Stimulated activated CD8-positive, alpha-beta memory T cell treated with anti-CD3 and anti-CD28 coated beads, Interleukin-7, amount 100 ng/mL, for 24 hours (primary cell): ENCODE measurements at regions not wholly inside any gene's neighbourhood (a gene's known extent, or its start where the extent isn't known, plus 50 kb on each side); places are given as distances from the start of the nearest gene placed in this dataset.
A peak's percentile ranks its signal among the peaks of the same experiment; 100 is the strongest.
"Not testable (repeated sequence)": the region's sequence is repeated elsewhere in the genome, so short reads cannot be mapped to it uniquely, and the experiment has no call there.

Experiments used
- DNase-seq: peaks from one replicate; pipeline ENCODE4 v3.0.0-alpha.2; 2020; ENCODE audit warnings: low read depth

DNA sequence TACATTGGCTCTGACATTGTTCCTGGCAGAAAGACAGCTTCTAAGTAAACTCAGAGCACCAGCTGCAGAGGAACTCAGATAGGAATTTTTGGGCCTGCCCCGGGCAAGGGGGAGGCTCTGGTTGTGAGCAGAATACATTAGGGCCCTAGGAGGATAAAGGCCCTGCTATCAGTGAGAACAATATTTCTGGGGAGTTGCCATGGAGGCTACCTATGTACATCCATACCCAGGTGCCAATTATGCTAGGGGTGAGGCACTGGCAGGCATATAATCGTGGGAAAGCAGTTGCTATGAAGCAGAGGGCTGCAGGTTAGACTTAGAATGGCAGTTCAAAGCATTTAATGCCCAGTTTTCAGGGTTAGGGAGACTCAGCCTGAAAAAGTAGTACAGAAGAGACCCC, 273.5 kb upstream of the EDA2R start:
- no peak for DNase-seq

DNA sequence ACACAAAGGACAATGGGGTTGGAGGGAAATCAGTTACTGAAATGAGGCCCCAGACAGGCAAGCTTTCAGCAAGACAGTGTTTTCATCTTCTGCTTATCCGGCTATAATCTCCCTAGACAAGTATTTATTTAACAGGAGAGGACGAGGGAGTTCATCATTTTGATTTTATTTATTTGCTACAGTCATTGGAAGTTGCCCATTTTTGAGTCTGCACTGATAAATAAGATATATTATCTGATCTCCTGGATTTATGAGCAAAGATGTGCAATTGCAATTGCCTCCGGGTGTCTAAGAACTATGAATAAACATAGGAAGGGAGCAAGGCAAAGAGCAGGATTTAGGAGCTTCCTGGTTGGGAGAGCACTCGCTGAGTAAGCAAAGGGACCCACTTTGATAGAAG, 263.2 kb upstream of the EDA2R start:
- no peak for DNase-seq

DNA sequence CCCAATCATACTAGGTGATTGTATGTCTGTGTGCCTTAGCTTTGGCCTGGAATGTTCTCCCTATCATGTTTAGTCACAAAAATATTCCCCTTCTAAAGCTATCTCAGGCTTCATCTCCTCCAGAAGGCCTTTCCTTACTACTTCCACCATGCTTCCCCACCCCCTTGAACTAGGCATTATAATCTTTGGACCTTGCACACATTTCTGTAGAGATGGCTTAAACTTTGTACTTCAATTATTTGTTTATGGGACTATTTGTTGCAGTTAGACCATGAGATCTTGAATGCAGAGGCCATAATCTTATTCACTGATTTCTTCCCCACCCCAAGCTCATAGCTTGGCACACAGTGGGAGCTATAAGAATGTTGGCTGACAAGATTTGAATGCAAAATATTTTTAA, 262.0 kb upstream of the EDA2R start:
- no peak for DNase-seq

DNA sequence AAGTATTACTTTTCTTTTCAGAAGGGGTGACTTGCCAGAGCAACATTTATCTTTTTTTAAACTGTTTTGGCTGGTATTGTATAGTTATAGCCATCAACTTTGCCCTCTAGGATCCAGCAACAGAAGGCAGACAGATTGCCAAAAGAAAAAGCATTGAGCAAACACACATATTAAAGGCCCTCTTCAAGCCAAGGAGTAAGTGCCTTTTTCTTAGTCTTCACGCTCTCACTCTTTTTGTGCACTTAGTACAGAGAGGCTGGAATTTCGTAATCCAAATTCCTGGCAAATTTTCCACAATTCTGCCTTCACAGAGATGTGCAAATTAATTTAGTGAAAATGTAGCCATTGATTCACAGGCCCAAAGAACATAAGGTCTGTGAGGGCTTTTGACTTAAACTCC, 253.1 kb upstream of the EDA2R start:
- DNase-seq, result no peak

DNA sequence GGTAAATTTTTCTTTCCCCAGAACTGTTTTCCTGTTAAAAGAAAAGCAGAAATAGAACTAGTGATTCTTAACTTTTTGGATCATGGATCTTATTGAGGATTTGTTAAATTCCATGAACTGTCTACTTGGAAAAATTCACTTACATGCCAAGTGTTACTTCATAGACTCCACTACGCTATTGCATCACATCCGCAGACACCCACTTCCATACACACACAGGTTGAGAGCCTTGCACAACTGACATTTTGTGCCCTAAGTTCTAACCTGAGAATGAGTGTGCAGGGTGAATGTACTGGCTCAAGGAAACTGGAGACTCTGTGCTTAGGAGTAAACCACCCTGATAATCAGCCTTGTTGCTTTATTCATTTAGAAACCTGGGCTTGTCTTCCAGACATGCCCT, 250.5 kb upstream of the EDA2R start:
- no peak for DNase-seq

DNA sequence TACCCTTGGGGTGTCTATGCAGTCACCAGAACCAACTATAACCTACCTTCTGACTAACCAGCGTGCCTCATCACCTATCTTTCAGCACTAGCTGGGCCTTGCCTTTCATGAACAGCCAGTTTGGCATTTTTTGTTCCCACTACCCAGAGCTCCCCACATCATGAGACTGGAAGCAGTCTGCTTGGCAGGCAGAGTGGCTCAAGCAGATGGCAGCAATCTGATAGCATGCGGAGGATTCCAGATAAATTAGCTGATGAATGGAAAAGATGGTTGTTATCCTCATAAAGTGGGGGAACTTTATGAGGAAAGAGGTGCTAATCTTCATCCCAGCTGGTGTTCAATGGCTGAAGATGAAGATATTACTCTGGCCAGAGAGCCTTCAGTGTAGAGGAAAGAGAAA, 243.2 kb upstream of the EDA2R start:
- DNase-seq, result no peak

DNA sequence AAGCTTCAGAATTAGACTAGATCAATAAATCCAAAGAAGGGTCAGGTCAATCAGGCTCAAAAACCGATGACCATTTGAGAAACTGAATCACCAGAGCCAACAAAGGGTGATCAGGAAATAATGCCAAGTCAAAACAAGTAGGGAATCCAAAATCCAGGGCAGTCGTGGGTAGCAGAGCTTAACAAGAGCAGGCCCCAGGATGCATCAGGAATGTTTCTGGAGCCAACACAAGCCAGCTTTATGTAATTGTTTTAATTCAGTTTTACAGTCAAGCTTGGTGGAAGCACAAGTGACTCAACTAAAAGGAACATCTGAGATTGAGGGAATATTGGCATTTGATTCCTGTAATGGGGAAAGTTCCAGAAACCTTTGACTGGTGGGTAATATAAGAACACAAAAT, 237.9 kb upstream of the EDA2R start:
- no peak for DNase-seq

DNA sequence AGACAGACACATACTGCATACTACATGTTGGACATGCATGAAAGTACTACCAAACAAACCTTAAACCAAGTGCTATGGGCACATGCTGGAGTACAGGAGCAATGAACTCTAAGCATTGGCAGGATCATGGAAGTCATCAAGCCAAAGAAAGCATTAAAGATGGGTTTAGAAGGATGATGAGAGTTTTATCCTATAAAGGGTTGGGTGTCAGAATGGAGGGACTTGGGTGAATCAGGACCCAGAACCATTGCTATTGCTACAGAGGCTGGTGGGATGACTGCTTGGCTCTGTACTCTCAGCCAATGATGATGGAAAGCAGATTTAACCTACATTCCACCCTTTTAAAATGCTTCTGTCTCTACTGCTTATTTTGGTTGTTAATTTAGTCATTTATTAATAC, 233.9 kb upstream of the EDA2R start:
- DNase-seq, result no peak

- no peak for DNase-seq
Observed at GRCh38 chrX:66863721-66864120, 224.8 kb upstream of the EDA2R start.

- DNase-seq, result no peak
Observed at GRCh38 chrX:66833426-66833825, 194.5 kb upstream of the EDA2R start.

GRCh38 chrX:66815227-66815626, 176.3 kb upstream of the EDA2R start:
- no peak for DNase-seq

DNA sequence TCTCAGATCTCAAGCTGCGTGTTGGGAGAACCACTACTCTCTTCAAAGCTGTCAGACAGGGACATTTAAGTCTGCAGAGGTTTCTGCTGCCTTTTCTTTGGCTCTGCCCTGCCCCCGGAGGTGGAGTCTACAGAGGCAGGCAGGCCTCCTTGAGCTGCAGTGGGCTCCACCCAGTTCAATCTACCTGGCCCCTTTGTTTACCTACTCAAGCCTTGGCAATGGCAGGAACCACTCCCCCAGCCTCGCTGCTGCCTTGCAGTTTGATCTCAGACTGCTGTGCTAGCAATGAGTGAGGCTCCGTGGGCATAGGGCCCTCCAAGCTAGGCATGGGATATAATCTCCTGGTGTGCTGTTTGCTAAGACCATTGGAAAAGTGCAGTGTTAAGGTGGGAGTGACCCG, 155.6 kb upstream of the EDA2R start:
- not testable (repeated sequence) for DNase-seq

DNA sequence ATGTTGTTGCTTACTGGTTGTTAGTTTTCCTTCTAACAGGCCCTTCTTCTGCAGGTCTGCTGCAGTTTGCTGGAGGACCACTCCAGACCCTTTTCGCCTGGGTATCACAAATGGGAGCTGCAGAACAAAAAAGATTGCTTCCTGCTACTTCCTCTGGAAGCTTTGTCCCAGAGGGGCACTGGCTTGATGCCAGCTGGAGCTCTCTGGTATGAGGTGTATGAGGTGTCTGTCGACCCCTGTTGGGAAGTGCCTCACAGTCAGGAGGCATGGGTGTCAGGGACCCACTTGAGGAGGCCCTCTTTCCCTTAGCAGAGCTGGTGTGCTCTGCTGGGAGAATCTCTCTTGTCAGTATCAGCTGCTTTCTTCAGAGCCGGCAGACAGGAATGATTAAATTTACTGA, 127.4 kb upstream of the EDA2R start:
- DNase-seq, result no peak

DNA sequence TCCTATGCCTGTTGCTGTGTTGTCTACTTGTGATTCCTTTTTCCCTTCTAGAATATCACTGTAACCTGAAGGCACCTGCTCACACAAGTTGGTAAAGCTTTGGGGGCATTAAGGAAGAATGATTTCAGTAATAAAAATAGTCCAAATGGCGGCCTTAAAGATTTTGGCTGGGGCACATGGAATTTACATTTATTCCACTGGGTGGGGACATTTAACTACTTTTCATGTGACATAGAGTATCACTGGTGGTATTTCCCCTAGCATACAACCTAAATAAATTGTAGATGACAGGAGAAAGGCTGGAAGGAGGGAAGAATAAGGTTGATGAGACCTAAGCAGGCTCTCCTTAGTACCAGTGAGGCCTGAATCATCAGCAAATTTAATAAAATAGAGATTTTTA, 121.8 kb upstream of the EDA2R start:
- no peak for DNase-seq

- DNase-seq, result no peak
Observed at GRCh38 chrX:66756717-66757116, 117.8 kb upstream of the EDA2R start.

DNA sequence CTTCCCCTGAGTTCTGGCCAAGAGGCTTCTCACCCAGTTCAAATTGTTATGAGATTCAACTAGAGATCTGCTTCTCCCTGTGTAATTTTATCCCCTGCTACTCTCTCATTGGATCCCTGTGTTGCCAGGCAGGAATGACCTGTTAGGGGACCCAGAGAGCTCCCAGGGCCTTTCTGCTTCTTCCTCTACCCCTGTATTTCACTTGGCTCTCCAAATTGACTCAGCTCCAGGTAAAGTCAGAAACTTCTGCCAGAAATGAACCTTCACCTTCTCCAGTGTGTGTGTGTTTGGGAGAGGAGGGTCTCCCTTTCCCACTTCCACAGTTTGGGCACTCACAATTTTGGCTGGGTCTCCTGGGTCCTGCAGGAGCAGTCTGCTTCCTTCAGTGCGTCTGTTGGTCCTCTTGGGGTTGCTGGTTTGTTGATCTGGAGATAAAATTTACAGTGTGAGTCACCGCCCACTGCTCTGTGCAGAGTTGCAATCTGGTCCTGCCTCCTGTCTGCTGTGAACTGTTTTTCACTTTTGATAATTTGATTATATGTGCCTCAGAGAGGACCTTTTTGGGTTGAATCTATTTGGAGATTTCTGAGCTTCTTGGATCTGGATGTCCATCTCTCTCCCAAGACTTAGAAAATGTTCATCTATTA, 112.4 kb upstream of the EDA2R start:
- no peak for DNase-seq

DNA sequence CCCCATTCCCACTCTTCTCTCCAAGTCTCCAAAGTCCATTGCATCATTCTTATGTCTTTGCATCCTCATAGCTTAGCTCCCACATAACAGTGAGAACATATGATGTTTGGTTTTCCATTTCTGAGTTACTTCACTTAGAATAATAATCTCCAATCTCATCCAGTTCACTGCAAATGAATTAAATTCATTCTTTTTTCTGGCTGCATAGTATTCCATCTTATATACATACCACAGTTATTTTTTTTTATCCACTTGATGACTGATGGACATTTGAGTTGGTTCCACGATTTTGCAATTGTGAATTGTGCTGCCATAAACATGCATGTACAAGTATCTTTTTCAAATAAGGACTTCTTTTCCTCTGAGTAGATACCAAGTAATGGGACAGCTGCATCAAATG, 105.6 kb upstream of the EDA2R start:
- DNase-seq, result not testable (repeated sequence)

GRCh38 chrX:66731398-66731797, 92.5 kb upstream of the EDA2R start:
- DNase-seq, result no peak

DNA sequence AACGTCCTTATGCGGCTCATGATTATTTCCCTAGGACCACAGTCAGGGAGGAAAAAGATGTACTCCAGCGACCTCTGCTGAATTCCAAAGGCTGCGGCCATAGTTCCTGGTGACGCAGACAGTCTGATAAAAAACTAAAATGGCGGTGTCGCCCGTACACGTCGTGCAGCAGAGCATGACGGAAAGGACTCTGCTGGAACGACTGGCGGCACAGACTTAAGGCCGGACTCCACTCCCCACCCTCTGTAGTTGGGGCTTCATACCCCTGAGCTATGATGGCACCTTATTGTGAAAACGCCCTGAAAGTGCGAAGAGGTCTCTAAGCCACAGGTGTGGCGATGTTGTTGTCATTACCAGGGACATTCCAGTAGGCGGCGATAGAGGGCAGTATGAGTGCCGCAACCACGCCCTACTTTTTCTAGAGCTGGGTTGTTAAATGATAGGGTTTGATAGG, 90.0 kb upstream of the EDA2R start:
- peak; percentile 5 for DNase-seq

GRCh38 chrX:66717926-66718325, 79.0 kb upstream of the EDA2R start:
- no peak for DNase-seq

DNA sequence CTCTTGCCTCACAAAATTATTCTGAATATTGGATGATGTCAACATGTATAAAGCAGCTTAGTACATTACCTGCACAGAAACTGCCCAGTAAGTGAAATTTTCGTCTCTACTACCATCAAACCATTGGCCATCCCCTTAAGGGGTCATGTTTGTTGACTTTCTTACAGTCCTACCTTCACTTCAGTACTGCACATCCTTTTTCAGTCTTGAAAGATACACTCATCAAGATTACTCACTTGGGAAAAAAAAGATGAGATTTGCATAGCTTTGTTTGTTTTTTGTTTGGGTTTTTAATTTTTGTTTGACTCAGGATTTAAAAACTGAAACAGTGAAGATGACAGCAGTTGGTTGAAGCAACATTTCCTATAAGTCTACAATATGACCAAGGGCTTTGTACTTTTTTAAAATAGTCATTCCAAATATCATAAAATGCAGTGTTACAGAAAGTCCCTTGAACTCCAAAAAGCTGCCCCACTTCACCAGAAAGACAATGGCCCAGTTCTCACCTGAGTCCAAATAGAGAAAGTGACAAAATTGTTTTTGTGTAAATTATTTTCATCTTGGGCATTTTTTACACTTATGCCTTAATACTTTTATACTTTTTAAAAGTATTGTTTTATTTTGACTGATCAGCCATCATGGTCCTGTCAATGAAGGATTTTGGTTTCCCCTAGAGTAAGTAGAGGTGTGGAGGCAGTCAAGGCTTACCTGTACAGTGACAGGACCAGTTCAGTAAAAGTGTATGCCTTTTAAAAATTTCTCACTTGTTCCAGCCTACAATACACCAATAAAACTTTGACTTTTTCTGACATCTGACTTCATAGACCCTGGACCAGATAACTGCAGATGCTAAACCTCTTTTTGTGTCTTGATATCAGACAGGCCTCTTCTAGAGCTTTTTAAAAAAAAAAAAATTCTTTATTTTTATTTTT, 59.7 kb upstream of the EDA2R start:
- DNase-seq, result no peak

- DNase-seq, result not testable (repeated sequence)
Observed at GRCh38 chrX:66692512-66692911, 53.6 kb upstream of the EDA2R start.
